WTC11 (cell line): ENCODE measurements at regions not wholly inside any gene's neighbourhood (a gene's known extent, or its start where the extent isn't known, plus 50 kb on each side); places are given as distances from the start of the nearest gene placed in this dataset.

Experiments
- ATAC-seq: fragments of 200-7000 bp; cut with Tn5 transposase; 2 replicates; pipeline ENCODE4 v1.10.0; 2021; ENCODE audit warnings: mild to moderate bottlenecking, moderate library complexity
- CTCF ChIA-PET: fragments of 300-600 bp; sonication (Branson Sonifier 250); formaldehyde crosslinking; loops from one replicate; lab custom pipeline; 2021; ENCODE audit warnings: antibody characterized with exemption; lab: Charles Lee
- POLR2A ChIA-PET: fragments of 350-600 bp; sonication (Branson Sonifier 250); formaldehyde crosslinking; loops from one replicate; lab custom pipeline; 2021; ENCODE audit warnings: antibody characterized with exemption; lab: Charles Lee
- DNase-seq: peaks from one replicate; pipeline ENCODE4 v3.0.0; 2021; ENCODE audit warnings: low spot score
- H3K27ac Mint-ChIP-seq: 2 replicates; pipeline ENCODE4 v1.8.0; 2021; ENCODE audit warnings: mixed read lengths
- H3K27me3 Mint-ChIP-seq: 2 replicates; pipeline ENCODE4 v1.8.0; 2021; ENCODE audit warnings: low read depth, mild to moderate bottlenecking, moderate library complexity, mixed read lengths
- H3K36me3 Mint-ChIP-seq: 2 replicates; pipeline ENCODE4 v1.8.0; 2021; ENCODE audit warnings: mixed read lengths
- H3K4me1 Mint-ChIP-seq: 2 replicates; pipeline ENCODE4 v1.8.0; 2022; ENCODE audit warnings: mixed read lengths
- H3K4me3 Mint-ChIP-seq: 2 replicates; pipeline ENCODE4 v1.8.0; 2021; ENCODE audit warnings: mild to moderate bottlenecking, moderate library complexity, mixed read lengths
- H3K9me3 Mint-ChIP-seq: 2 replicates; pipeline ENCODE4 v1.8.0; 2021; ENCODE audit warnings: mixed read lengths
- ETV6 ChIP-seq: sonication (generic); formaldehyde crosslinking; IDR thresholded peaks from 2 replicates; pipeline ENCODE4 v1.8.1; 2022; ENCODE audit warnings: mild to moderate bottlenecking, missing genetic modification reagents
- FOXP1 ChIP-seq: sonication (generic); formaldehyde crosslinking; IDR thresholded peaks from 2 replicates; pipeline ENCODE4 v1.8.0; 2022; ENCODE audit warnings: missing genetic modification reagents, mild to moderate bottlenecking, moderate library complexity, borderline replicate concordance
- IRF2 ChIP-seq: sonication (generic); formaldehyde crosslinking; IDR thresholded peaks from 2 replicates; pipeline ENCODE4 v1.8.0; 2022; ENCODE audit warnings: low read depth, missing genetic modification reagents, borderline replicate concordance
- JAZF1 ChIP-seq: fragments of 250-450 bp; sonication (Bioruptor Pico); IDR thresholded peaks from 2 replicates; pipeline ENCODE4 v1.9.0; 2021; ENCODE audit warnings: moderate library complexity, mild to moderate bottlenecking, inconsistent platforms
- KAT7 ChIP-seq: sonication (generic); formaldehyde crosslinking; IDR thresholded peaks from 2 replicates; pipeline ENCODE4 v1.8.1; 2023; ENCODE audit warnings: missing genetic modification reagents, mild to moderate bottlenecking, borderline replicate concordance
- MLX ChIP-seq: sonication (generic); formaldehyde crosslinking; IDR thresholded peaks from 2 replicates; pipeline ENCODE4 v1.8.1; 2023; ENCODE audit warnings: mild to moderate bottlenecking, missing genetic modification reagents, moderate library complexity
- NFYB ChIP-seq: sonication (generic); formaldehyde crosslinking; conservative IDR thresholded peaks from 2 replicates; pipeline ENCODE4 v1.8.0; 2022; ENCODE audit warnings: low read depth, missing genetic modification reagents
- RELA ChIP-seq: sonication (generic); formaldehyde crosslinking; IDR thresholded peaks from 2 replicates; pipeline ENCODE4 v1.8.1; 2022; ENCODE audit warnings: missing genetic modification reagents, mild to moderate bottlenecking, borderline replicate concordance
- SOX15 ChIP-seq: fragments of 250-450 bp; sonication (Bioruptor Pico); IDR thresholded peaks from 2 replicates; pipeline ENCODE4 v1.9.0; 2021; ENCODE audit warnings: mild to moderate bottlenecking
- STAT6 ChIP-seq: sonication (generic); formaldehyde crosslinking; conservative IDR thresholded peaks from 2 replicates; pipeline ENCODE4 v1.8.1; 2023; ENCODE audit warnings: mild to moderate bottlenecking, low read depth, missing genetic modification reagents, moderate library complexity
- TCF7 ChIP-seq: sonication (generic); formaldehyde crosslinking; IDR thresholded peaks from 2 replicates; pipeline ENCODE4 v1.8.0; 2022; ENCODE audit warnings: mild to moderate bottlenecking, low read depth, missing genetic modification reagents, moderate library complexity
- ZMAT4 ChIP-seq: fragments of 250-450 bp; sonication (Bioruptor Pico); IDR thresholded peaks from 2 replicates; pipeline ENCODE4 v1.9.0; 2021; ENCODE audit warnings: mild to moderate bottlenecking
- ZNF512 ChIP-seq: sonication (generic); formaldehyde crosslinking; IDR thresholded peaks from 2 replicates; pipeline ENCODE4 v1.8.1; 2022; ENCODE audit warnings: missing genetic modification reagents, borderline replicate concordance
- ZNF532 ChIP-seq: fragments of 250-450 bp; sonication (Bioruptor Pico); IDR thresholded peaks from 2 replicates; pipeline ENCODE4 v1.9.0; 2021; ENCODE audit warnings: mild to moderate bottlenecking, borderline replicate concordance

GRCh38 chr2:54360055-54360792 is 95.9 kb upstream of the SPTBN1 start:
- Mint-ChIP-seq H3K36me3 (peaks cover 3% of the 10 kb centered on the region), H3K27me3 (0 out of 2 replicates have a peak, but pooled peaks cover 3% of the 10 kb centered on the region), H3K9me3 (peaks cover 8% of the 10 kb centered on the region), H3K4me3 (no peak overlapping the region), H3K27ac (no peak overlapping the region), H3K4me1 (no peaks in the 10 kb centered on the region)
- ChIA-PET POLR2A (no interaction called here), CTCF (interaction anchor here (0.7 to 1.2 kb wide), 3 partner anchors 18 to 162 kb away, joined by 3 read pairs; no protein-coding TSS in a partner anchor)
- DNase-seq (no peak), ATAC-seq (no peak)
- TF ChIP-seq FOXP1, result no peak
- TF ChIP-seq KAT7, result no peak
- no peak for TF ChIP-seq ETV6
- TF ChIP-seq TCF7 (CRISPR knock-in tag), result no peak
- no peak for TF ChIP-seq MLX (CRISPR knock-in tag)
- TF ChIP-seq ZMAT4 (CRISPR knock-in tag), result no peak
- TF ChIP-seq NFYB (CRISPR knock-in tag), result no peak
- TF ChIP-seq RELA (CRISPR knock-in tag), result no peak
- TF ChIP-seq SOX15 (CRISPR knock-in tag), result no peak

GRCh38 chr2:54364409-54364808 is 91.7 kb upstream of the SPTBN1 start:
- Mint-ChIP-seq H3K9me3 (peaks cover 42% of the 10 kb centered on the region), H3K4me3 (no peak overlapping the region), H3K27ac (no peak overlapping the region), H3K36me3 (peaks cover 26% of the 10 kb centered on the region), H3K27me3 (0 out of 2 replicates have a peak, but pooled peaks cover 3% of the 10 kb centered on the region), H3K4me1 (no peaks in the 10 kb centered on the region)
- TF ChIP-seq ZNF532 (CRISPR knock-in tag) (no peak), JAZF1 (CRISPR knock-in tag) (no peak), STAT6 (CRISPR knock-in tag) (no peak), ZNF512 (CRISPR knock-in tag) (no peak), IRF2 (CRISPR knock-in tag) (no peak)
- ChIA-PET CTCF (no interaction called here), POLR2A (no interaction called here)
- DNase-seq, result no peak
- ATAC-seq, result no peak
